SK-N-SH (cell line): ENCODE measurements at regions not wholly inside any gene's neighbourhood (a gene's known extent, or its start where the extent isn't known, plus 50 kb on each side); places are given as distances from the start of the nearest gene placed in this dataset.

Source experiments
- CTCF ChIA-PET: fragments of 300-600, 350-600 bp; formaldehyde crosslinking; extraction: SDS; loops from one replicate; lab custom pipeline; 2021; lab: Yijun Ruan, JAX
- POLR2A ChIA-PET: fragments of 350-600 bp; sonication (Branson Sonifier 250); formaldehyde crosslinking; extraction: SDS; loops from one replicate; lab custom pipeline; 2020; ENCODE audit warnings: antibody characterized with exemption, inconsistent platforms; lab: Yijun Ruan, JAX
- DNase-seq: peaks from one replicate; pipeline ENCODE4 v3.0.0; 2012
- H2AFZ ChIP-seq: fragments of 200-600 bp; sonication (generic); 2 replicates; pipeline ENCODE4 v1.8.1; 2016; ENCODE audit warnings: antibody characterized with exemption, mild to moderate bottlenecking, low read depth
- H3F3A ChIP-seq: fragments of 200-600 bp; sonication (generic); replicated peaks from 2 replicates; pipeline ENCODE3; 2016; ENCODE audit warnings: antibody characterized with exemption, mild to moderate bottlenecking; ENCODE audit not compliant: insufficient read depth
- H3K27ac ChIP-seq, 2 experiments: fragments of 200-500 bp in 1 of 2; fragments of 200-600 bp in 1 of 2; sonication (Bioruptor generic) in 1 of 2; sonication (generic), shearing (Covaris generic) in 1 of 2; 2 replicates each; pipeline versions ENCODE4 v1.5.1 to v1.6.1; 2014 to 2016; ENCODE audit warnings: low read depth in 2 of 2, inconsistent platforms in 1 of 2, low read length in 1 of 2, mild to moderate bottlenecking in 1 of 2, mixed read lengths in 1 of 2
- H3K27me3 ChIP-seq: fragments of 200-600 bp; sonication (generic), shearing (Covaris generic); 2 replicates; pipeline ENCODE4 v1.6.1; 2016; ENCODE audit warnings: mixed run types; ENCODE audit not compliant: insufficient read depth
- H3K36me3 ChIP-seq, 2 experiments: fragments of 200-500 bp in 1 of 2; fragments of 200-600 bp in 1 of 2; sonication (Bioruptor generic) in 1 of 2; sonication (generic) in 1 of 2; replicated peaks in 1 of 2; 2 replicates each; pipeline versions ENCODE3 to v1.5.1; 2014 to 2016; ENCODE audit warnings: low read length in 1 of 2, mild to moderate bottlenecking in 1 of 2; ENCODE audit not compliant: insufficient read depth in 2 of 2, control insufficient read depth in 1 of 2
- H3K4me1 ChIP-seq, 2 experiments: fragments of 200-500 bp in 1 of 2; fragments of 200-600 bp in 1 of 2; sonication (Bioruptor generic) in 1 of 2; sonication (generic), shearing (Covaris generic) in 1 of 2; 2 replicates each; pipeline versions ENCODE4 v1.5.1 to v1.6.1; 2014 to 2016; ENCODE audit warnings: low read depth in 1 of 2, low read length in 1 of 2, mixed run types in 1 of 2; ENCODE audit not compliant: insufficient read depth in 2 of 2, control insufficient read depth in 1 of 2
- H3K4me2 ChIP-seq: fragments of 200-600 bp; sonication (generic), shearing (Covaris generic); 2 replicates; pipeline ENCODE4 v1.6.1; 2017; ENCODE audit warnings: mixed run types
- H3K4me3 ChIP-seq, 2 experiments: fragments of 200-500 bp in 1 of 2; fragments of 200-600 bp in 1 of 2; sonication (Bioruptor generic) in 1 of 2; sonication (generic), shearing (Covaris generic) in 1 of 2; 2 replicates each; pipeline versions ENCODE4 v1.5.1 to v1.8.1; 2014 to 2016; ENCODE audit warnings: low read depth in 2 of 2, inconsistent platforms in 1 of 2, low read length in 1 of 2, mild to moderate bottlenecking in 1 of 2, mixed read lengths in 1 of 2, moderate library complexity in 1 of 2
- H3K79me2 ChIP-seq: fragments of 200-600 bp; sonication (generic); 2 replicates; pipeline ENCODE4 v1.8.1; 2017; ENCODE audit warnings: mild to moderate bottlenecking; ENCODE audit not compliant: insufficient read depth
- H3K9ac ChIP-seq: fragments of 200-600 bp; sonication (generic); 2 replicates; pipeline ENCODE4 v1.6.1; 2017; ENCODE audit warnings: mixed run types
- H3K9me2 ChIP-seq: fragments of 200-600 bp; sonication (generic); 2 replicates; pipeline ENCODE4 v1.6.1; 2017; ENCODE audit warnings: mixed run types
- H3K9me3 ChIP-seq: fragments of 200-600 bp; sonication (generic); 2 replicates; pipeline ENCODE4 v1.6.1; 2017; ENCODE audit warnings: mixed run types, mild to moderate bottlenecking, moderate library complexity
- H4K20me1 ChIP-seq: fragments of 200-600 bp; sonication (generic); 2 replicates; pipeline ENCODE4 v1.6.1; 2017; ENCODE audit warnings: mild to moderate bottlenecking, mixed run types; ENCODE audit not compliant: insufficient read depth
- ELF1 ChIP-seq: IDR thresholded peaks from 2 replicates; pipeline ENCODE4 v1.4.0; 2012
- FOXJ3 ChIP-seq: sonication (generic); formaldehyde crosslinking; IDR thresholded peaks from 2 replicates; pipeline ENCODE4 v1.5.1; 2020; ENCODE audit warnings: mild to moderate bottlenecking, missing genetic modification reagents
- FOXM1 ChIP-seq: IDR thresholded peaks from 2 replicates; pipeline ENCODE4 v1.4.0; 2012; ENCODE audit warnings: low read depth, mild to moderate bottlenecking
- MEF2A ChIP-seq: IDR thresholded peaks from 2 replicates; pipeline ENCODE4 v1.4.0; 2012; ENCODE audit warnings: low read depth, borderline replicate concordance
- MXI1 ChIP-seq: IDR thresholded peaks from 2 replicates; pipeline ENCODE4 v1.6.1; 2012; ENCODE audit warnings: mild to moderate bottlenecking, low read depth, low read length, improper control_type of control experiment
- NFIC ChIP-seq: IDR thresholded peaks from 2 replicates; pipeline ENCODE4 v1.4.0; 2012; ENCODE audit warnings: borderline replicate concordance
- RAD21 ChIP-seq: IDR thresholded peaks from 2 replicates; pipeline ENCODE4 v1.6.1; 2012; ENCODE audit warnings: mild to moderate bottlenecking, low read length
- RCOR1 ChIP-seq: fragments of 150-350 bp; IDR thresholded peaks from 2 replicates; pipeline ENCODE4 v1.6.1; 2017; ENCODE audit warnings: antibody characterized with exemption, low read length
- RFX5 ChIP-seq: IDR thresholded peaks from 2 replicates; pipeline ENCODE4 v1.6.1; 2012; ENCODE audit warnings: mild to moderate bottlenecking, improper control_type of control experiment, low read length
- SMC3 ChIP-seq: IDR thresholded peaks from 2 replicates; pipeline ENCODE4 v1.6.1; 2012; ENCODE audit warnings: low read depth, low read length, improper control_type of control experiment
- TAF1 ChIP-seq: IDR thresholded peaks from 2 replicates; pipeline ENCODE4 v1.6.1; 2012; ENCODE audit warnings: low read depth, mild to moderate bottlenecking, low read length, moderate library complexity, borderline replicate concordance
- TEAD4 ChIP-seq: IDR thresholded peaks from 2 replicates; pipeline ENCODE4 v1.4.0; 2012; ENCODE audit warnings: mild to moderate bottlenecking, borderline replicate concordance; ENCODE audit not compliant: insufficient read depth
- WGBS: methylation state at CpG from one replicate; pipeline ENCODE4 v1.1.6; 2017; ENCODE audit warnings: low lambda C conversion rate; 5-methylcytosine and 5-hydroxymethylcytosine counted together
- TF ChIP-seq, protein P1 (sequence below): fragments of 200-600 bp; sonication (generic); IDR thresholded peaks from 2 replicates; pipeline ENCODE4 v1.6.1; 2017; ENCODE audit warnings: antibody characterized with exemption, mild to moderate bottlenecking, moderate library complexity
- TF ChIP-seq, protein P2 (sequence below): IDR thresholded peaks from 2 replicates; pipeline ENCODE4 v1.4.0; 2012; ENCODE audit warnings: low read depth, borderline replicate concordance

DNA sequence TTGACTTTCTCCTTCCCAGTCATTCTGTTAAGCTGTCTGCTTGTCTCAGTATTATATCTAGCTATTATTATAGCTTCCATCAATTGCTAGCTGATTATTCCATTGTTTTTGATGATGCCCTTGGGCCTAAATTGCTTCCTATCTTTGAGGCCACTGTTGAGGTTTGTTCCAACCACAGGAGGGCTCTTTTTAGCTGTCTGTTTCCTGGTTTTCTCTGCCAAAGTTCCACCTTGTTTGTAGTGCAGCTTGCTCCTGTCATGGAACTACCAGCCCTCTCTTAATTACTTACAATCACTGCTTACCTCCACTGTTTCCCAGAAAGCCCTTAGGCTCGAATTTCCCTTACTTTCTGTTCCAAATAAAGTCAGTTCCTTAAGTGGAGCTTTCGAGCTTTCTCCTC is 118.7 kb upstream of the SEC61G start:
- H3K9ac ChIP-seq: no peak overlapping the region
- H3K27ac ChIP-seq: no peak overlapping the region
- H4K20me1 ChIP-seq: no peaks in the 10 kb centered on the region
- 70% methylated on average over 2 of the region's 2 CpGs for WGBS
- POLR2A ChIA-PET: no interaction called here
- H3K79me2 ChIP-seq: no peaks in the 10 kb centered on the region
- no peak overlapping the region for H3K4me3 ChIP-seq
- no peak for DNase-seq
- H3K4me1 ChIP-seq: peaks cover 0 to 6% of the 10 kb centered on the region in 2 experiments; a peak in 1 of 4 replicates
- no peak overlapping the region for H2AFZ ChIP-seq
- H3K36me3 ChIP-seq: no peaks in the 10 kb centered on the region
- H3K9me3 ChIP-seq: no peaks in the 10 kb centered on the region
- H3K4me2 ChIP-seq: no peak overlapping the region
- H3K9me2 ChIP-seq: no peaks in the 10 kb centered on the region
- H3K27me3 ChIP-seq: no peaks in the 10 kb centered on the region
- peaks cover 4% of the 10 kb centered on the region for H3F3A ChIP-seq
- CTCF ChIA-PET: interaction anchor here (0.5 to 3.1 kb wide), 9 partner anchors 8 to 378 kb away, joined by 3 to 32 read pairs (median 4); no protein-coding TSS in a partner anchor
- TF ChIP-seq SMC3 (peak; percentile 38), RFX5 (no peak), RAD21 (peak; percentile 55)
- TF ChIP-seq, protein P1, sequence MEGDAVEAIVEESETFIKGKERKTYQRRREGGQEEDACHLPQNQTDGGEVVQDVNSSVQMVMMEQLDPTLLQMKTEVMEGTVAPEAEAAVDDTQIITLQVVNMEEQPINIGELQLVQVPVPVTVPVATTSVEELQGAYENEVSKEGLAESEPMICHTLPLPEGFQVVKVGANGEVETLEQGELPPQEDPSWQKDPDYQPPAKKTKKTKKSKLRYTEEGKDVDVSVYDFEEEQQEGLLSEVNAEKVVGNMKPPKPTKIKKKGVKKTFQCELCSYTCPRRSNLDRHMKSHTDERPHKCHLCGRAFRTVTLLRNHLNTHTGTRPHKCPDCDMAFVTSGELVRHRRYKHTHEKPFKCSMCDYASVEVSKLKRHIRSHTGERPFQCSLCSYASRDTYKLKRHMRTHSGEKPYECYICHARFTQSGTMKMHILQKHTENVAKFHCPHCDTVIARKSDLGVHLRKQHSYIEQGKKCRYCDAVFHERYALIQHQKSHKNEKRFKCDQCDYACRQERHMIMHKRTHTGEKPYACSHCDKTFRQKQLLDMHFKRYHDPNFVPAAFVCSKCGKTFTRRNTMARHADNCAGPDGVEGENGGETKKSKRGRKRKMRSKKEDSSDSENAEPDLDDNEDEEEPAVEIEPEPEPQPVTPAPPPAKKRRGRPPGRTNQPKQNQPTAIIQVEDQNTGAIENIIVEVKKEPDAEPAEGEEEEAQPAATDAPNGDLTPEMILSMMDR: peak; percentile 32; the same call in 1 of the 2 replicates

DNA sequence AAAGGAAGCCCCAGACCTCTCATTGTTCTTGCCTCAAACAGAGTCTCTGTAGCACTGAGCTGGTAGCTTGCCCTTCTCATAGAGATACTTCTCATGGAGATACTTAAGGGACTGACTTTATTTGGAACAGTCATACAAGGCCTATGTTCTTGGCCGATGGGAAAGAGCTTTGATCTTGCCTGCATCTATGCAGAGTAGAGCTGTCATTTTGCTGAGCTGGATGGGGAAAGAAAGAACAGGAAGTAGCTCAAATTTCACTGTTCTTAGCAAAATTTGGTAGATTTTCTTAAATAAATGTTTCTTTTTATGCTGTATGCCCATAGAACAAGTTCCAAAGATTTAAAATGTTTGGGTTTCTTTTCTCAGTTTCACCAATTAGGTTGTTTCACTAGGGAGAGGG is 119.3 kb upstream of the SEC61G start:
- H3K79me2 ChIP-seq: no peaks in the 10 kb centered on the region
- WGBS: 79% methylated on average over 1 of the region's 1 CpG
- no peak for DNase-seq
- no peak overlapping the region for H2AFZ ChIP-seq
- peaks cover 4% of the 10 kb centered on the region for H3F3A ChIP-seq
- ChIA-PET CTCF (interaction anchor here (0.7 to 3.1 kb wide), 5 partner anchors 9 to 377 kb away, joined by 3 to 32 read pairs (median 4); no protein-coding TSS in a partner anchor), POLR2A (no interaction called here)
- no peaks in the 10 kb centered on the region for H3K36me3 ChIP-seq
- no peak overlapping the region for H3K9ac ChIP-seq
- no peak overlapping the region for H3K4me3 ChIP-seq
- H3K4me1 ChIP-seq: peaks cover 0 to 6% of the 10 kb centered on the region in 2 experiments; a peak in 1 of 4 replicates
- H4K20me1 ChIP-seq: no peaks in the 10 kb centered on the region
- no peaks in the 10 kb centered on the region for H3K9me3 ChIP-seq
- TF ChIP-seq, protein P2, sequence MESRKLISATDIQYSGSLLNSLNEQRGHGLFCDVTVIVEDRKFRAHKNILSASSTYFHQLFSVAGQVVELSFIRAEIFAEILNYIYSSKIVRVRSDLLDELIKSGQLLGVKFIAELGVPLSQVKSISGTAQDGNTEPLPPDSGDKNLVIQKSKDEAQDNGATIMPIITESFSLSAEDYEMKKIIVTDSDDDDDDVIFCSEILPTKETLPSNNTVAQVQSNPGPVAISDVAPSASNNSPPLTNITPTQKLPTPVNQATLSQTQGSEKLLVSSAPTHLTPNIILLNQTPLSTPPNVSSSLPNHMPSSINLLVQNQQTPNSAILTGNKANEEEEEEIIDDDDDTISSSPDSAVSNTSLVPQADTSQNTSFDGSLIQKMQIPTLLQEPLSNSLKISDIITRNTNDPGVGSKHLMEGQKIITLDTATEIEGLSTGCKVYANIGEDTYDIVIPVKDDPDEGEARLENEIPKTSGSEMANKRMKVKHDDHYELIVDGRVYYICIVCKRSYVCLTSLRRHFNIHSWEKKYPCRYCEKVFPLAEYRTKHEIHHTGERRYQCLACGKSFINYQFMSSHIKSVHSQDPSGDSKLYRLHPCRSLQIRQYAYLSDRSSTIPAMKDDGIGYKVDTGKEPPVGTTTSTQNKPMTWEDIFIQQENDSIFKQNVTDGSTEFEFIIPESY: no peak
- no peak for TF ChIP-seq NFIC
- no peak for TF ChIP-seq MXI1
- TF ChIP-seq ELF1: no peak
- no peak overlapping the region for H3K27ac ChIP-seq
- H3K4me2 ChIP-seq: no peak overlapping the region
- no peaks in the 10 kb centered on the region for H3K27me3 ChIP-seq
- H3K9me2 ChIP-seq: no peaks in the 10 kb centered on the region

DNA sequence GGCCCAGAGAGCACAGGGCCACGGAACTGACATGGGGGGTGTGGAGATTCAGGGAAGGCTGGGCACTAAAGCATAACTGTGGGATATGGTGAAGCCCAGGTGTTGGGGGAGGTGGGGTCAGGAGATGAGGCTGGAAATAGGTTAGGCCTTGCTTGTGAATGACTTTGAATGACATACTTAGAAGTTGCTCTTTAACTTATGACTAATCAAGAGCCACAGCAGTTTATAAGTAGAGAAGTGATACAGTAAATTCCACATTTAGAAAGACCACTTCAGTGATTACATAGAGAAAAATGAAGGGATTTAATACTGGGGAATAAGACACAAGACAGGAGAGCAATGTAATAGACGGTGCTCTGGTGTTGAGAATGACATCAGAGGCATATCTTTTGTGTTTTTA is 120.8 kb upstream of the SEC61G start:
- H3K36me3 ChIP-seq: no peaks in the 10 kb centered on the region
- no peaks in the 10 kb centered on the region for H3K79me2 ChIP-seq
- 85% methylated on average over 2 of the region's 2 CpGs for WGBS
- no peak overlapping the region for H3K27ac ChIP-seq
- POLR2A ChIA-PET: no interaction called here
- no peak overlapping the region for H2AFZ ChIP-seq
- no peak overlapping the region for H3K4me2 ChIP-seq
- no peaks in the 10 kb centered on the region for H4K20me1 ChIP-seq
- H3K4me1 ChIP-seq: peaks cover 0 to 6% of the 10 kb centered on the region in 2 experiments; a peak in 1 of 4 replicates
- no peak overlapping the region for H3K4me3 ChIP-seq
- no peaks in the 10 kb centered on the region for H3K27me3 ChIP-seq
- no peak overlapping the region for H3K9ac ChIP-seq
- TF ChIP-seq FOXM1 (no peak), ELF1 (no peak), SMC3 (no peak), NFIC (no peak), TAF1 (no peak), RCOR1 (no peak), TEAD4 (no peak), RAD21 (no peak), FOXJ3 (CRISPR knock-in tag) (no peak), MEF2A (no peak)
- TF ChIP-seq, protein P1: no peak
- CTCF ChIA-PET: no interaction called here
- peaks cover 4% of the 10 kb centered on the region for H3F3A ChIP-seq
- DNase-seq: no peak
- no peaks in the 10 kb centered on the region for H3K9me2 ChIP-seq
- no peaks in the 10 kb centered on the region for H3K9me3 ChIP-seq
